ENCODE measurements at regions not wholly inside any gene's neighbourhood (a gene's known extent, or its start where the extent isn't known, plus 50 kb on each side); places are given as distances from the start of the nearest gene placed in this dataset.

GRCh38 chr2:37851828-37852584 is 73.1 kb upstream of the RMDN2 start:
- no peak for TF ChIP-seq CTCF (IDR thresholded peaks at IDR 0.05)

DNA sequence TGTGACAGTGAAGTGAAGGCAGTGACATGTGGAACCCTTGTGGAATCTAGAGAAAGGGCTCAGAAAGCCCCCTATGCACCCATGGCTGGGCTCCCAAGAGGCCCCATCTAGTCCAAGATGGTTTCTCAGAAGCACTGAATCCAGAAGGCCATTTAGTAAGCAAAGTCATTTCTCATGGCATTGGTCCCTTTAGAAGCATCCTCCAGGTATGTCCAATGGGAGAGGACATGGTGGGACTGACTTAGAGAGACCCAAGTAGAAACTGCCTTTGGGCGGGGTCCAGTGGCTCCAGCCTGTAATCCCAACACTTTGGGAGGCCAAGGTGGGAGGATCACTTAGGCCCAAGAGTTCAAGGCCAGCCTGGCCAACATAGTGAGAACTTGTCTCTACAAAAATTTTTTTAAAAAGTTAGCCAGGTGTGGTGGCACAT is 72.5 kb upstream of the RMDN2 start:
- no peak overlapping the region for H3K27ac ChIP-seq
- no peak for TF ChIP-seq CTCF (IDR thresholded peaks at IDR 0.05)
- TF ChIP-seq ZFX (IDR thresholded peaks at IDR 0.05; ENCODE audit: borderline replicate concordance) = no peak

More at GRCh38 chr2:37851828-37852584, 73.1 kb upstream of the RMDN2 start:
- no peak overlapping the region for H3K27ac ChIP-seq

GRCh38 chr2:37854676-37855282 is 70.3 kb upstream of the RMDN2 start:
- TF ChIP-seq ZFX (IDR thresholded peaks at IDR 0.05; ENCODE audit: borderline replicate concordance) (no peak), CTCF (IDR thresholded peaks at IDR 0.05) (no peak)
- no peak overlapping the region for H3K27ac ChIP-seq

- no peak overlapping the region for H3K27ac ChIP-seq
Measured at GRCh38 chr2:37855283-37856041, 69.6 kb upstream of the RMDN2 start.

DNA sequence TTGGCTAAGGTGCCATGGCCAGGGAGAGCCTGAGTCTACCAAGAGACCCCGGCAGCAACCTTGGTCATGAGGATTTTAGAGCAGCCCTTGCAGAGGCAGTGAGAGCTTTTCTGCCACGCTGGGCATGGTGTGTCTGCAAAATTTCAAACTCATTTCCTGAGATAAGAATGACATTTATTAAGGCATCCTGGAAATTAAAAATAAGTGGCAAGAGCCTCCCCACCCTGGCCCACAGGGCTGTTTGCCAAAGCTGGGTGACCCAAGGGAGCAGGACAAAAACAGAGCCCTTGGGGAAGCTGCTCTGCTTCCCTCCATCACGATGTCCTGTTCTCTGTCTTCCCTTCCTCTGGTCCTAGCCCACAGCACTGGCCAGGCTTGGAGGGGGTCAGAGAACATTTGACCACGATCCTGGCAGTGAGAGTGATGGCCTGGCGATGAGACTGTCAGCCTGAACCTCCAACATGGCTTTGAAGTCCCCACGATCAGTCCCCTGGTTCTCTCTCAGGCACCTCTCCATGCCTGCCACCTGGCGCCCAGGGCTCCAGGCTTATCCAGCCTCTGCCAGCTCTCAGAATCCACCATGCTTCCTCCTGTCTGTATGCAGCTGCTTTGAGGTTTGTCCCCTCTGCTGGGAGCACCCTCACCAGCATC is 68.9 kb upstream of the RMDN2 start:
- no peak for TF ChIP-seq ZFX (IDR thresholded peaks at IDR 0.05; ENCODE audit: borderline replicate concordance)
- TF ChIP-seq CTCF (IDR thresholded peaks at IDR 0.05) = no peak
- H3K27ac ChIP-seq = no peak overlapping the region

More at GRCh38 chr2:37855283-37856041, 69.6 kb upstream of the RMDN2 start:
- TF ChIP-seq ZFX (IDR thresholded peaks at IDR 0.05; ENCODE audit: borderline replicate concordance) (no peak), CTCF (IDR thresholded peaks at IDR 0.05) (no peak)

DNA sequence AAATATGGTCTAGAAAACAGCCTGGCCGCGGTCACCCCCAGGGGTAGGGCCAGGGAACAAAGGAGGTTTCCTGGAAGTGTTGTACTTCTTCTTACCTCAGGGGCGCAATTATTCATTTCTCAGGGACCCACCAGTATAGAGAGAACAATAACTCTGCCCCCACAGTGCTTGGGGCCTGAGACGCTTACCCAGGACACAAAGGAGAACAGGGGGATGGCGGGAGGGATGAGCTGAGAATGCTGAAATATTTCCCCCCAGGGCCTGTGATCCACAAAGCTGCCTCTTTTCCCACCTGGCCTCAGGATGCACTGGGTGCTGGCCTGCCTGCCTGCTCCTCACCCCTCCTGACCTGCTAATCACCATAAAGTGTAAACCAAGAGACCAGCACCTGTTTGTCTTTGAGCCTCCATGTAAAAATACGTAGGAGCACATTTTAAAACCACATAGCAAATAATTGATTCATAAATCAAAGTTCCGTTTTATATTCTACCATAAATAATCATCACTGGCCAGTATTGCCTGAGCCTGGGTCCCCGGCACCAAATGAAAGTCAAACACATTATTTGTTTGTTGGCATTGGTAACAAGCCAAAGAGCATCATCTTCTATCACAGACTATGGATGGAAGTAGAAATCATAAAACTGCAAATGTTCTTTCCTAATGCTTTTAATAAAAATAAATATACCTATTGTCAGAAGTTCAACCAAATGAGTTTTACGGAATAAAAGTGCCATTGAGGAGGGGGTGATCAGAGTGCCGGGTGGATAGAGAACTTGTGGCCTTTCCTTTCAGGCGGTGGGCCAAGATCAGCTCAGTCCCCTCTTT is 67.3 kb upstream of the RMDN2 start:
- no peak overlapping the region for H3K27ac ChIP-seq
- no peak for TF ChIP-seq CTCF (IDR thresholded peaks at IDR 0.05)
- TF ChIP-seq ZFX (IDR thresholded peaks at IDR 0.05; ENCODE audit: borderline replicate concordance) = no peak

Measured in 22Rv1 (cell line).